SU-DHL-6 (cell line): ENCODE measurements at regions not wholly inside any gene's neighbourhood (a gene's known extent, or its start where the extent isn't known, plus 50 kb on each side); places are given as distances from the start of the nearest gene placed in this dataset.

Experiments
- H2AFZ ChIP-seq: fragments of 200-600 bp; sonication (generic); 2 replicates; pipeline ENCODE4 v1.6.1; 2014; ENCODE audit warnings: low read depth, mild to moderate bottlenecking, moderate library complexity, mixed read lengths, antibody characterized with exemption, low read length; ENCODE audit not compliant: severe bottlenecking
- H3F3A ChIP-seq: fragments of 200-600 bp; shearing (Covaris generic); 2 replicates; pipeline ENCODE4 v1.6.0; 2016; ENCODE audit warnings: antibody characterized with exemption, mild to moderate bottlenecking; ENCODE audit not compliant: insufficient read depth
- H3K27ac ChIP-seq: fragments of 200-600 bp; sonication (generic); 2 replicates; pipeline ENCODE4 v1.5.1; 2016; ENCODE audit warnings: low read depth, mild to moderate bottlenecking, low read length, moderate library complexity, mixed read lengths
- H3K27me3 ChIP-seq: fragments of 200-600 bp; sonication (generic), shearing (Covaris generic); 2 replicates; pipeline ENCODE4 v1.6.0; 2014; ENCODE audit warnings: mild to moderate bottlenecking, low read length
- H3K36me3 ChIP-seq: fragments of 200-600 bp; sonication (generic); 2 replicates; pipeline ENCODE4 v1.6.1; 2014; ENCODE audit warnings: mild to moderate bottlenecking, low read length, mixed read lengths
- H3K4me2 ChIP-seq: fragments of 300-600, 200-600 bp; shearing (Covaris generic), sonication (generic); 2 replicates; pipeline ENCODE4 v1.6.0; 2014; ENCODE audit warnings: low read length, low read depth, mild to moderate bottlenecking; ENCODE audit not compliant: poor library complexity, severe bottlenecking
- H3K4me3 ChIP-seq: fragments of 200-600 bp; sonication (generic); 2 replicates; pipeline ENCODE4 v1.5.1; 2014; ENCODE audit warnings: antibody characterized with exemption, low read length, mild to moderate bottlenecking, mixed read lengths; ENCODE audit not compliant: insufficient read depth, poor library complexity, severe bottlenecking
- H3K79me2 ChIP-seq: fragments of 200-600 bp; sonication (generic); 2 replicates; pipeline ENCODE4 v1.6.1; 2014; ENCODE audit warnings: mild to moderate bottlenecking, low read length, moderate library complexity; ENCODE audit not compliant: insufficient read depth
- H3K9ac ChIP-seq: fragments of 200-600 bp; sonication (generic); 2 replicates; pipeline ENCODE4 v1.7.0; 2014; ENCODE audit warnings: mild to moderate bottlenecking, low read length
- H3K9me2 ChIP-seq: fragments of 200-600 bp; sonication (generic); replicated peaks from 2 replicates; pipeline ENCODE4 v1.6.1; 2014; ENCODE audit warnings: low read length; ENCODE audit not compliant: insufficient read depth
- H3K9me3 ChIP-seq: fragments of 200-600 bp; sonication (generic); 2 replicates; pipeline ENCODE4 v1.6.1; 2014; ENCODE audit warnings: low read length, mixed read lengths; ENCODE audit not compliant: insufficient read depth
- H4K20me1 ChIP-seq: fragments of 200-600 bp; sonication (generic); 2 replicates; pipeline ENCODE4 v1.6.1; 2014; ENCODE audit warnings: low read depth, mild to moderate bottlenecking, antibody characterized with exemption, low read length, moderate library complexity, mixed read lengths
- CTCF ChIP-seq: fragments of 200-600 bp; sonication (generic); IDR thresholded peaks from one replicate; pipeline ENCODE4 v1.5.1; 2017; ENCODE audit warnings: antibody characterized with exemption, mild to moderate bottlenecking, low read length, moderate library complexity; ENCODE audit not compliant: insufficient read depth, poor library complexity, severe bottlenecking
- EZH2phosphoT487 ChIP-seq: fragments of 200-600 bp; sonication (generic), shearing (Covaris generic); conservative IDR thresholded peaks from 2 replicates; pipeline ENCODE4 v1.6.1; 2018; ENCODE audit warnings: mild to moderate bottlenecking, antibody characterized with exemption, low read length, moderate library complexity, mixed read lengths

- TF ChIP-seq CTCF (no peak), EZH2phosphoT487 (no peak)
- no peaks in the 10 kb centered on the region for H3K27me3 ChIP-seq
- no peaks in the 10 kb centered on the region for H3F3A ChIP-seq
- H3K79me2 ChIP-seq, result no peaks in the 10 kb centered on the region
- no peaks in the 10 kb centered on the region for H3K9me3 ChIP-seq
- H3K4me2 ChIP-seq, result no peak overlapping the region
- H3K4me3 ChIP-seq, result no peak overlapping the region
- no peak overlapping the region for H3K27ac ChIP-seq
- no peaks in the 10 kb centered on the region; the same call in 1 of the 2 replicates for H3K9me2 ChIP-seq
- no peaks in the 10 kb centered on the region for H4K20me1 ChIP-seq
- H3K9ac ChIP-seq, result no peak overlapping the region
- no peaks in the 10 kb centered on the region for H3K36me3 ChIP-seq
- no peak overlapping the region for H2AFZ ChIP-seq
These were observed 416.3 kb downstream of the GPATCH2 start for GRCh38 chr1:217214551-217214950.

GRCh38 chr1:217211486-217211885 lies 419.4 kb downstream of the GPATCH2 start:
- no peaks in the 10 kb centered on the region for H3K79me2 ChIP-seq
- H3K4me2 ChIP-seq, result no peak overlapping the region
- H4K20me1 ChIP-seq, result no peaks in the 10 kb centered on the region
- TF ChIP-seq EZH2phosphoT487, result no peak
- TF ChIP-seq CTCF, result no peak
- no peaks in the 10 kb centered on the region for H3K9me3 ChIP-seq
- no peaks in the 10 kb centered on the region for H3F3A ChIP-seq
- H3K4me3 ChIP-seq, result no peak overlapping the region
- H3K9me2 ChIP-seq, result no peaks in the 10 kb centered on the region; the same call in 1 of the 2 replicates
- no peaks in the 10 kb centered on the region for H3K36me3 ChIP-seq
- H2AFZ ChIP-seq, result no peak overlapping the region
- no peaks in the 10 kb centered on the region for H3K27me3 ChIP-seq
- H3K9ac ChIP-seq, result no peak overlapping the region
- H3K27ac ChIP-seq, result no peak overlapping the region

GRCh38 chr1:217205578-217205977 lies 425.3 kb downstream of the GPATCH2 start:
- Histone ChIP-seq H3K27me3 (no peaks in the 10 kb centered on the region), H3F3A (no peaks in the 10 kb centered on the region), H3K9me3 (no peaks in the 10 kb centered on the region), H3K4me2 (no peak overlapping the region), H4K20me1 (no peaks in the 10 kb centered on the region), H3K79me2 (no peaks in the 10 kb centered on the region), H2AFZ (no peak overlapping the region), H3K4me3 (no peak overlapping the region), H3K9ac (no peak overlapping the region), H3K27ac (no peak overlapping the region), H3K36me3 (no peaks in the 10 kb centered on the region), H3K9me2 (no peaks in the 10 kb centered on the region)
- TF ChIP-seq EZH2phosphoT487 (no peak), CTCF (no peak)
